Mesothelial cell of epicardium (in vitro differentiated cells): ENCODE measurements at regions not wholly inside any gene's neighbourhood (a gene's known extent, or its start where the extent isn't known, plus 50 kb on each side); places are given as distances from the start of the nearest gene placed in this dataset.

Experiments used
- DNase-seq, 2 experiments: peaks; one replicate each; pipeline ENCODE4 v3.0.0; 2021; ENCODE audit warnings: low spot score in 2 of 2; ENCODE audit not compliant: unreplicated experiment in 2 of 2
- H3K27ac Mint-ChIP-seq: 2 replicates; pipeline ENCODE4 v1.8.0; 2021; ENCODE audit warnings: mixed read lengths
- H3K27me3 Mint-ChIP-seq: 2 replicates; pipeline ENCODE4 v1.8.0; 2021; ENCODE audit warnings: low read depth, mixed read lengths
- H3K36me3 Mint-ChIP-seq: 2 replicates; pipeline ENCODE4 v1.8.0; 2021; ENCODE audit warnings: mixed read lengths
- H3K4me1 Mint-ChIP-seq: 2 replicates; pipeline ENCODE4 v1.8.0; 2021; ENCODE audit warnings: mixed read lengths
- H3K4me3 Mint-ChIP-seq: 2 replicates; pipeline ENCODE4 v1.8.0; 2021; ENCODE audit warnings: mild to moderate bottlenecking, moderate library complexity, mixed read lengths
- H3K9me3 Mint-ChIP-seq: 2 replicates; pipeline ENCODE4 v1.8.0; 2021; ENCODE audit warnings: mixed read lengths
- CTCF ChIP-seq: fragments of 200-600 bp; sonication (generic); IDR thresholded peaks from one replicate; pipeline ENCODE4 v1.5.0; 2021; ENCODE audit warnings: antibody characterized with exemption; ENCODE audit not compliant: unreplicated experiment

- no peak overlapping the region for H3K4me3 Mint-ChIP-seq
- no peak for DNase-seq
- H3K4me1 Mint-ChIP-seq, result peaks cover 56% of the 10 kb centered on the region
- TF ChIP-seq CTCF, result no peak
- H3K27ac Mint-ChIP-seq, result peak overlapping the region; percentile 55
- H3K36me3 Mint-ChIP-seq, result no peaks in the 10 kb centered on the region
- no peaks in the 10 kb centered on the region for H3K27me3 Mint-ChIP-seq
- peaks cover 3% of the 10 kb centered on the region for H3K9me3 Mint-ChIP-seq
These were observed 306.8 kb upstream of the ATP11B start for GRCh38 chr3:182486463-182486862.

GRCh38 chr3:182487143-182487542 lies 306.2 kb upstream of the ATP11B start:
- DNase-seq, result no peak
- Mint-ChIP-seq H3K9me3 (no peaks in the 10 kb centered on the region), H3K27ac (no peak overlapping the region), H3K4me1 (peaks cover 56% of the 10 kb centered on the region), H3K4me3 (no peak overlapping the region), H3K27me3 (no peaks in the 10 kb centered on the region), H3K36me3 (no peaks in the 10 kb centered on the region)
- no peak for TF ChIP-seq CTCF

- H3K36me3 Mint-ChIP-seq, result no peaks in the 10 kb centered on the region
- H3K27me3 Mint-ChIP-seq, result no peaks in the 10 kb centered on the region
- H3K9me3 Mint-ChIP-seq, result no peaks in the 10 kb centered on the region
- no peak for DNase-seq
- H3K4me3 Mint-ChIP-seq, result no peak overlapping the region
- H3K27ac Mint-ChIP-seq, result no peak overlapping the region
- peaks cover 54% of the 10 kb centered on the region for H3K4me1 Mint-ChIP-seq
- no peak for TF ChIP-seq CTCF
These were observed 305.7 kb upstream of the ATP11B start for GRCh38 chr3:182487611-182488010.

GRCh38 chr3:182490596-182491491 lies 302.5 kb upstream of the ATP11B start:
- no peak overlapping the region for H3K4me3 Mint-ChIP-seq
- no peaks in the 10 kb centered on the region for H3K27me3 Mint-ChIP-seq
- H3K36me3 Mint-ChIP-seq, result no peaks in the 10 kb centered on the region
- peak; percentile 42 for TF ChIP-seq CTCF
- no peak overlapping the region for H3K27ac Mint-ChIP-seq
- no peaks in the 10 kb centered on the region for H3K9me3 Mint-ChIP-seq
- peaks cover 28% of the 10 kb centered on the region for H3K4me1 Mint-ChIP-seq
- DNase-seq, result no peak

- no peak overlapping the region for H3K27ac Mint-ChIP-seq
- no peaks in the 10 kb centered on the region for H3K9me3 Mint-ChIP-seq
- no peak for DNase-seq
- no peaks in the 10 kb centered on the region for H3K36me3 Mint-ChIP-seq
- no peaks in the 10 kb centered on the region for H3K27me3 Mint-ChIP-seq
- H3K4me1 Mint-ChIP-seq, result peaks cover 21% of the 10 kb centered on the region
- H3K4me3 Mint-ChIP-seq, result no peak overlapping the region
- TF ChIP-seq CTCF, result no peak
These were observed 301.7 kb upstream of the ATP11B start for GRCh38 chr3:182491577-182491976.
